Stimulated activated CD8-positive, alpha-beta memory T cell treated with anti-CD3 and anti-CD28 coated beads, Interleukin-7, amount 100 ng/mL, for 1 hour (primary cell): ENCODE measurements at regions not wholly inside any gene's neighbourhood (a gene's known extent, or its start where the extent isn't known, plus 50 kb on each side); places are given as distances from the start of the nearest gene placed in this dataset.

ENCODE experiments used
- DNase-seq, 2 donors: peaks; one replicate each; pipeline ENCODE4 v3.0.0-alpha.2; 2020; ENCODE audit warnings: low read depth in 2 of 2

- DNase-seq: no peak
Measured at GRCh38 chr15:95281470-95281869, 1049.0 kb upstream of the NR2F2 start.

GRCh38 chr15:95284492-95284891 lies 1046.0 kb upstream of the NR2F2 start:
- no peak for DNase-seq

DNA sequence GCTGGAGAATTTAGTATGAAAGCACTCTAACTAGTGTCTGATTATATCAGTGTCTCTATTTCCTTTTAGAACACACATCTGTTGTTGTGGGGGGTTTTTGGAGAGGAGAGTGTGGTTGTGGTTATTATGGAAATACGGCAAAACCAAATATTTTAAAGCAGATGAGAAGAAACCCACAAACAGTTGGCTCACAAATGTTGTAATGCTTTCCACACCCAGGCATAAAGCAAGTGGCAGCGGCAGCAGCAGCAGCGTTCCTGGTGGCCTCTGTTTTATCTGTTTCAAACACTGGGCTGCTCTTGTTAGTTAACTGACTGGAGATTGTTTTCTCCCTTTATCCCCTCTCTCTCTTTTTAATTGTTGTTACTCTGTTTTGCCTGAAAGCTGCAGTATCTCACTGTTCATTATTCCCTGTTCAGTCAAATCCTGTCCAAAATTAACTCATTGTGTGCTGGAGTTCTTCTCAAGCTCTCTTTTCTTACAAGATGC lies 1045.5 kb upstream of the NR2F2 start:
- DNase-seq: no peak

- no peak for DNase-seq
Measured at GRCh38 chr15:95286352-95286880, 1044.1 kb upstream of the NR2F2 start.

GRCh38 chr15:95287720-95288103 lies 1042.8 kb upstream of the NR2F2 start:
- DNase-seq: no peak

- no peak for DNase-seq
Measured at GRCh38 chr15:95288626-95289025, 1041.9 kb upstream of the NR2F2 start.

DNA sequence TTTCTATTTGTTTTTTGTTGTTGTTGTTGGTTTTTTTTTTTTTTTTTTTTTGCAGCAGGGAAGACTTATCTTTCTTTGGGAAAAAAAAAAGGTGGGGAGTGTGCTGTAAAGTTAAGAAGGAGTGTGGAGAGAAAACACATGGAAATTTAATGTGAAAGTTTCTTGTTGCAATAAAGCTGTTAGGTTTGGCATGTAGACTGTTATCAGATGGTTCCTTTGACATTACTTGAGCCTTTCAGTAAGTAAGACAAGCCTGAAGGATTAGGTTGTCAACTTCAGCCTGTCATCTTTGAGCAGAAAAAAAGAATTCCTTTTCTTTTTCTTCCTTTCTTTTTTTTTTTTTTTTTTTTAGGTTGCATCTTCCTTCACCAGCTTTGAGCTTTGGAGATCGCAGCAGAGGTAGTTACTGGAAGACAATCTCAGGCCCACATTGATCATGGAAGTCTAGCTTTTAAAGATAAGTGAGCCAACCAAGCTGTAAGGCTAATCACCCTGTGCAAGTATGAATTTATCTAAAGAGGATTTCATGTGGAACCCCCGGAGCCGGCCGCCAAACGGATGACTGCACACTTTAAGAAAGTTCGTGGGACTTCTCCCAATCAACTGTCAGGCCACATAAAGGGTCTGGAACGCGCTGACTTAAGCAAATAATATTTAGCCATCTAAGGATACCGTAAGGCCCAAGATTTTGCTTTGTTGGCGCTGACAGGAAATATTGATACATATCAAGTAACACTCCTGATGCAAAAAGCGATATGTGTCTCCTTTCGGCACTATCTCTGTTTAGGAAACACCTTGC lies 1040.1 kb upstream of the NR2F2 start:
- DNase-seq: no peak

DNA sequence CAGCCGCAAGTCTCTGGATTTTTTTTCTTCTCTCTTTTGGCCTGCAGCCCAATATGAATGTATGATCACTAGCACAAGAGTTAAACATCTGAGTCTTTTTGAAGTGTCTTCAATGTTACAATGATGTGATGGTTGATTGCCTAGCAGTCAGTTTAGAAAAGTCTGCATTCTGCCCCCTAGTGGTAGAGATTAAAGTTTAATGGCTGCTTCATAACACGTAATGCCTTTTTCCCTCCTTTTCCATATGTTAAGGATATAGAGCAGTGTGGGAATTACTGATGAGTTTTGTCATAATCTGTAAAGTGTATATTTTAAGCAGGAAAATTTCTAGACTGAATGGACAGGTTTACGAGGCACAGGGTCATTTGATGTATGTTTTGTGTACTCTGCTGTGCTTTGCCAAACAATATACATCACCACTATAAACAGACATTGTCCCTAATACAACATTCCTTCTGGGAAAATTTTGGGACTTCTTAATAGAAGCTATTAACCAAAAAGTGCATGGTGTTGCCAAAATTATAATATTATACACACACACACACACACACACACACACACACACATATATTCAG lies 1038.5 kb upstream of the NR2F2 start:
- no peak for DNase-seq

DNA sequence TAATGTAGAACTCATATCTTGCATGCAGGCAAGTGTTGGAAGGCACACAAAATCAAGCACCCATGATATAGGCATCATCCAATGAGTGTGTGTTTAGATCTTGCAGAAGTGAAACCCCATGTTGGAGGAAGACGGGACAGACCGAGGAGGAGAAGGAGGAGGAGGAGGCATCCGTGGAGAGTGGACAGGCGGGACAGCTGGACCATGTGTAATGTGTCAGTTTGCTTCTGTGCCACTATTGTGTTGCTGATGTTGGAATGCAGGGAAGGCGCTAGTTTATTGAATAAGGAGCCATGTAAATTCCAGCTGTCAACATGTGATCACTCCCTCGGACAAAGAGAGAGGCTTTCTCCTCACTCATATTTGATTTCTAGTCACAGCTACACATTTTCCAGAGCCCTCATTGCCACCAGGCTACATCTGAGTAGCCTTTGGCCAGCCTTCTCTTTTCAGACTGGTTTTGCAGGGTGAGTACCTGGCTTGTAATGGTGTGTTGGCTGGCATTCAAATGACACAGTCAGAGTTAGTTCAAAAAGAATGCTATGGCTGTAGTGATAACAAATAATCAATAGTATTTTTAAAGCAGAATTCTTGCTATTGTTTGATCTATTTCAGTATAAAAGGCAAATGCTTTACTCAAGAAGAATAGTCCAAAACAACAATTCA lies 1037.6 kb upstream of the NR2F2 start:
- DNase-seq: no peak

DNA sequence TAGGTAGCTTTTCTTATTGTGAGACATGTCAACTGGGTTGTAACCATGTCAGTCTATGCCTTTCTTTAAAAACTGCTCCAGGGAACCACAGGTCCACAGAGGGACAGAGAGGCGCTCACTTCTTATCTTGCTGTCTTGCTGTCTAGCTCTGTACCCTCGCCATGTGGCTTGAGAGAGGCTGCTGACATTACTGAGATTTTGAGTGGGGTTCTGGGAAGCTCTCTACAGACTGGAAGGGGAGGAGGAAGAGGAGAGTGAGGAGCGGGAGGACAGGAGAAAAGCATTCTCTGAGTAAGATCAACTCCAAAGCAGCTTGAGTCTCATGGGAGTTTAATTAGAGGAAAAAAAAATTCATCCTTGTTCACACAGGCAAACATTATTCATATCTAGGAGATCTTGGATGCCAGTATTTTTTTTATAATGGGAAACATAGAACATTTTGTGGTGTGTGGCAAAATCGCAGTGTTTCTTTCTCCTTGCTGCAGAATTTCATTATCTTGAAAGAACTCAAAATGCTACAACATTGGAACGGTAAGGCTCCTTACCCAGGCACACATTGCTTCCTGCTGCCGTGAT lies 1037.0 kb upstream of the NR2F2 start:
- no peak for DNase-seq

DNA sequence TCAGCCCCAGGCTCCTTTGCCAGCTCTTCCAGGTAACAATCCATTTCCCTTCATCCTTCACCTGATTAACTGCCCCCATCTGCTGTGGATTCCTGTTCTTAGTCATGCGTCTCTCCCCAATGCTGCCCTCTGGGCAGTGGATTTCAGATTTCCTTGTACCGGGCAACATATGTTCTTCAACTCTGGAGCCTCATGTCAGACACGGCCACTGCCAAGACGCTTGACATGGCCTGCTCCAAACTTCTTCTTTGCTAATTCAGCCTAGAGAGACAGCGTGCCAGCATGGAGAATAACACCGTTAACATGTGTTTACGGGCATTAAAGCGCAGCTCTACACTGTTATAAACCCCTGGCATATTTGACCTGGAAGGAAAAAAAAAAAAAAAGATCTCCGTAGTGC lies 1035.1 kb upstream of the NR2F2 start:
- DNase-seq: no peak

DNA sequence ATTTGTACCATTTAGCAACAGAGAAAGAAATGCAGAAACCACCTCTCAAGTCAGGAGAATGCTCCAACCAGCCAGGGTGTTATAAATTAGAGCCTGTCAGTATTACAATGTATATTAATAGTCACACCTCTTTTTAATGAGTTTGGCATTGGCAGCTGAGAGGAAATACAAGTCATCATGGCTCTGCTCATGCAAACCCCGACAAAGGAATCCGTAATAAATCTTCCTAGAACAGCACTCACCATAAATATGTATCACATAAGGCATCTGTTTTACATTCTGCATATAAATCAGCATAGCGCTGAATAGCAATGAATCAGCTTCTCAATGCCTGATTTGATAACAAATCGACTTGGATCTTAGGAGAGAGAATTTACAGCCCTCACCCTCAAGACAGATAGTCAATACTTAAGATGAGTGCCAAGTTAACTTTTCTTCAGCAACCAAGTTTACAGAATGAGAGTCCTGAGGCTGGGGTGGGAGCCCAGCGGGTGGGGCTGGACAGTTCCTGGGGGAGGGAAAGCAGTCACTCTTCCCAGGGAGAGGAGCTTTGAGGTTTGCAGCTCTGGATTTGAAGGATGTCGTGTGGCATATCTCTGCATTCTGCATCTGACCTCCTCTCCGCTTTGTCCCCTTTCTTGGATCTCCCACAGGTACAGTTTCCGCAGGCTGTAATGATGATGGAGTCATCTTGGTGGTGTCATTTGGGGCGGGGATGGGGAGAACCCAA lies 1034.4 kb upstream of the NR2F2 start:
- no peak for DNase-seq

DNA sequence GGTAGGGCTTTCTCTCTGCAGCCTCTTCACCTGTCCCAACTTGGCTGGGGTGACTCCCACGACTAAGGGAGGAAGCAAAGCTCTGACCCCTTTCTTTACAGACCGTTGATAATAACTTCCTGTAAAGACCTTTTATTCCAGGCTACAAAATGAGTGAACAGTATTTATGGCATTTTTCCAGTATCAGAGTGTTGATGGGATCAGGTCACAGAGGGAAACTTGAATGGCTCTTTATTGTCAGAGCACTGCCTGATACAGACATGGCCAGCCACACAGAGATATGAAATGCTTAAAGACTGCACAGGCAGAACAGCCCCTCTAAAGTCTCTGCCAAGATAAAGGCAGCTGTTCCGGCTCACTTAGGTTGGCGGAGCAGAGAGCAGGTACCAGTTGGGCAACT lies 1033.9 kb upstream of the NR2F2 start:
- no peak for DNase-seq

GRCh38 chr15:95298729-95299128 lies 1031.8 kb upstream of the NR2F2 start:
- no peak for DNase-seq

DNA sequence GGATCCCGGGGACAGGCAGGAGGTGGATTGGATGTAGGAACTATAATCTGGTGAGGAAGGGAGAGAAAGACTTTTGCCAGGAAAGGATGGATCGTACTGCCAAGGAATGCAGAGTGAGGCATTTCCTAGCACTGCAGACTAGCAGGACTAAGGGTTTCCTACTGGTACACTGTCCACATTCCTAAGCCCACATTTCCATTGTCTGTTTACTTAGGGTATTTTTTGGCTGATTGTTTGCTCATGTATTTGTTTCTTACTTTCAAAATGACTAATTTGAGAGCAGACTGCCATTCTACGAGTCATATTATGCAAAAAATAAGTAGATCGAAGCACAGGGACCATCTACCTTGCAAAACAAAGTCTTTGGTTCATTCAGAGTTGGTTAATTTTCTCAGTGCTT lies 1029.5 kb upstream of the NR2F2 start:
- DNase-seq: no peak

DNA sequence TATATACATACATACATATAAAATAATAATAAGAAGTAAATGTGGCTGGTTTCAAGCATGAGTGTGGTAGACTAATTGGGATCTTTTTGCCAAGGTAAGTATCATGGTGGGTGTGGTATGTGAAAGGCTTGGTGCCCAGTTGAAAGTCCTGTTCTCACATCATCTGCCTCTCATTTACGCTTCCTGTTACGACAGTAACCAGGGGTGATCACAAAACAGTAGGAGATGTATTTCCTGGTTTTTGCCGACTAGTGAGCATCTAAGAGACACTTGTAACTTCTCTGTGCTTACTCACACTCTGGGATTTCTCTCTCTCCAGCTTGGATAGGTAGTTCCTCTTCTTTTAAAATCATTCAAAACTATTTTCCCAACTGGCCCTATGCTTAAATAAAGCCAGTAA lies 1028.3 kb upstream of the NR2F2 start:
- no peak for DNase-seq

- DNase-seq: no peak
Measured at GRCh38 chr15:95302809-95303208, 1027.7 kb upstream of the NR2F2 start.

DNA sequence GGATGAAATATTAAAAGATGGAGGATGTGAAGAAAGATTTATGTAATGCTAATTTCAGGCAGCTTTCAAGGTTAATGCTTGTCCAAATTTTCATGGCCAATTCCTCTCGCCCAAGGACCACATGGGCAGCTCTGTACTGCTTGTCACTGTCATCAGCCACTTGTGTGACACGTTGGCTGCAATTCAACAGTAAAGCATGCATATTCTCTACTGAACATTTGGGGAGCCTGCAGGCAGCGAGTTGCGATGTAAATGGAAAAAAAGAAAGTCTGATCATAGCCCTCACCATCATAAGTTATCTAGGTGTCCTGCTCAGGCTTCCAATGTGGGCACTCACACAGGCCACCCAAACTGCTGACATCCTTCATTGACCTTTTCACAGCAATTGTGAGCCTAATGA lies 1026.8 kb upstream of the NR2F2 start:
- no peak for DNase-seq

- DNase-seq: no peak
Measured at GRCh38 chr15:95304151-95304946, 1026.2 kb upstream of the NR2F2 start.

DNA sequence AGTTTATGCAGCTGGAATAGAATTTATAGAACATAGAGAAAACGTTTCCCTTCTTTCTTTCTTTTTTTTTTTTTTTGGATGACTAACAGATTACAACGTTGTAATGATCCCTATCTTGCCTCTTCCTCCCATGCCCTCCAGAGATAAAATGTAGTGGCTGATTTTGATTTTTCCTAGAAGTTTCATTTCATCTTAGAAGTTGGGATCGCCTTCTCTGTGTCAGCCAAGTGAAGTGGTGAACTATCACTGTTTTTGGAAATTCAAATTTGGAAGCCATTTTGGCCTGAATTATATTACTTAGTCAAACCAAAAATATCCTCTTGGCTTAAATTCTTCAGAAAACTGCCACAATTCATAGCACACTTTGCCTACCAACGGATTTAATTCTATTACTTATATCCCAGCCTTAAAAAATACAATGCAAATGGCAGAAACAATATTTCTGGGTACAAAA lies 1025.5 kb upstream of the NR2F2 start:
- no peak for DNase-seq

GRCh38 chr15:95307115-95307514 lies 1023.4 kb upstream of the NR2F2 start:
- DNase-seq: no peak
